ENCODE measurements at regions not wholly inside any gene's neighbourhood (a gene's known extent, or its start where the extent isn't known, plus 50 kb on each side); places are given as distances from the start of the nearest gene placed in this dataset.

- Histone ChIP-seq H2AK9ac (replicated peaks; ENCODE audit: low read depth, low read length, poor library complexity) (no peak overlapping the region), H3K9ac (ENCODE audit: low read depth, low read length) (no peak overlapping the region), H3K56ac (ENCODE audit: extremely low read depth, insufficient read depth, low read length) (no peak overlapping the region), H4K8ac (ENCODE audit: low read depth in 2 of 2, low read length in 2 of 2) (no peak overlapping the region), H3K4ac (ENCODE audit: low read depth, low read length) (no peak overlapping the region), H3K27me3 (ENCODE audit: control insufficient read depth, insufficient read depth, low read length) (no peaks in the 10 kb centered on the region), H3K4me1 (ENCODE audit: control insufficient read depth, insufficient read depth, low read length) (no peaks in the 10 kb centered on the region), H2BK15ac (ENCODE audit: low read depth, low read length) (no peak overlapping the region), H3K23ac (ENCODE audit: low read depth, low read length) (no peak overlapping the region), H3K9me1 (ENCODE audit: insufficient read depth, low read length) (no peaks in the 10 kb centered on the region), H3K4me3 (ENCODE audit: insufficient read depth, low read depth, low read length) (no peak overlapping the region), H3K9me3 (ENCODE audit: control insufficient read depth, insufficient read depth, low read length) (peaks cover 4% of the 10 kb centered on the region; the same call in 1 of the 2 replicates), H4K91ac (ENCODE audit: insufficient read depth, low read depth, low read length) (no peak overlapping the region), H3K36me3 (ENCODE audit: control insufficient read depth, insufficient read depth, low read length) (no peaks in the 10 kb centered on the region), H2AFZ (replicated peaks; ENCODE audit: low read length, poor library complexity) (no peak overlapping the region), H2BK5ac (ENCODE audit: low read depth, low read length, poor library complexity, severe bottlenecking) (no peak overlapping the region), H4K20me1 (ENCODE audit: insufficient read depth, low read length) (no peaks in the 10 kb centered on the region), H3K18ac (ENCODE audit: low read depth, low read length) (no peak overlapping the region), H3K79me1 (ENCODE audit: low read depth in 1 of 2, low read length in 2 of 2) (no peaks in the 10 kb centered on the region), H2BK120ac (ENCODE audit: low read depth, low read length) (no peak overlapping the region), H3K14ac (replicated peaks; ENCODE audit: low read depth, low read length) (no peak overlapping the region), H4K5ac (ENCODE audit: low read depth, low read length) (no peak overlapping the region), H2BK20ac (ENCODE audit: low read depth, low read length) (no peak overlapping the region), H3K27ac (ENCODE audit: insufficient read depth, low read length) (no peak overlapping the region), H3K4me2 (ENCODE audit: low read depth, low read length) (no peak overlapping the region), H2AK5ac (ENCODE audit: low read depth, low read length) (no peak overlapping the region)
- ATAC-seq (ENCODE audit: low read depth) (no peak), DNase-seq (no peak)
- no CpG with 5 or more reads among the region's 1 CpG for WGBS, 2 experiments (ENCODE audit: extremely low coverage in 2 of 2, insufficient read length in 1 of 2)
- intact Hi-C loops (cut with micrococcal nuclease) (no loop called here), dilution Hi-C loops (cut with HindIII; ENCODE audit: low sequenced_read_pairs, unreplicated experiment) (no loop called here), in situ Hi-C loops (cut with MboI; ENCODE audit: low sequenced_read_pairs) (no loop called here)
- TF ChIP-seq NFE2L2 (IDR thresholded peaks at IDR 0.05; ENCODE audit: low read depth, low read length): no peak
- no peak for TF ChIP-seq MAZ (IDR thresholded peaks at IDR 0.05; ENCODE audit: borderline replicate concordance, low read depth, low read length)
- no peak for TF ChIP-seq CTCF (conservative IDR thresholded peaks at IDR 0.05; ENCODE audit: low read depth, low read length)
- no peak for TF ChIP-seq FOS (IDR thresholded peaks at IDR 0.05; ENCODE audit: low read depth, low read length)
- TF ChIP-seq CEBPB (IDR thresholded peaks at IDR 0.05; ENCODE audit: low read depth, low read length): no peak
- no peak for TF ChIP-seq RAD21 (IDR thresholded peaks at IDR 0.05; ENCODE audit: low read length)
- no peak for TF ChIP-seq POLR2A (IDR thresholded peaks at IDR 0.05; ENCODE audit: low read depth, low read length)
- no peak for TF ChIP-seq SMC3 (IDR thresholded peaks at IDR 0.05; ENCODE audit: low read depth, low read length)
- TF ChIP-seq MAFK (IDR thresholded peaks at IDR 0.05; ENCODE audit: low read depth, low read length): no peak
- TF ChIP-seq ELK1 (IDR thresholded peaks at IDR 0.05; ENCODE audit: borderline replicate concordance, low read depth, low read length): no peak
- TF ChIP-seq MXI1 (IDR thresholded peaks at IDR 0.05; ENCODE audit: borderline replicate concordance, low read depth, low read length): no peak
- no peak for TF ChIP-seq RCOR1 (IDR thresholded peaks at IDR 0.05; ENCODE audit: insufficient replicate concordance, low read length)
- TF ChIP-seq CHD1 (IDR thresholded peaks at IDR 0.05; ENCODE audit: low read depth, low read length): no peak
- TF ChIP-seq USF2 (IDR thresholded peaks at IDR 0.05; ENCODE audit: low read depth, low read length): no peak
- no peak for TF ChIP-seq BHLHE40 (IDR thresholded peaks at IDR 0.05; ENCODE audit: low read depth, low read length)
- TF ChIP-seq RFX5 (IDR thresholded peaks at IDR 0.05; ENCODE audit: low read depth, low read length): no peak
- no TSS peak for BruUV-seq (replicated peaks)
- ChIA-PET POLR2A (ENCODE audit: unreplicated experiment) (no interaction called here), CTCF (no interaction called here)
Measured at GRCh38 chr5:162800301-162800700, 637.1 kb upstream of the CCNG1 start.

Data from IMR-90 (cell line).